ENCODE measurements at regions not wholly inside any gene's neighbourhood (a gene's known extent, or its start where the extent isn't known, plus 50 kb on each side); places are given as distances from the start of the nearest gene placed in this dataset.

GRCh38 chr7:124553502-124553901 lies 212.1 kb downstream of the GPR37 start:
- TF ChIP-seq CTCF (IDR thresholded peaks at IDR 0.05), result no peak
- no peak for TF ChIP-seq EP300 (IDR thresholded peaks at IDR 0.05)
- no peak for TF ChIP-seq HMGXB4 (CRISPR knock-in tag; IDR thresholded peaks at IDR 0.05; ENCODE audit: borderline replicate concordance)
- no peak for TF ChIP-seq POLR2AphosphoS2 (conservative IDR thresholded peaks at IDR 0.05; ENCODE audit: low read length)
- no peak for TF ChIP-seq CHD4 (IDR thresholded peaks at IDR 0.05; ENCODE audit: borderline replicate concordance)
- TF ChIP-seq USF2 (IDR thresholded peaks at IDR 0.05), result no peak
- no peak for TF ChIP-seq HDAC2 (IDR thresholded peaks at IDR 0.05)
- TF ChIP-seq ESRRA (IDR thresholded peaks at IDR 0.05; ENCODE audit: borderline replicate concordance, low read length), result no peak
- no peak for TF ChIP-seq NPAS2 (CRISPR knock-in tag; IDR thresholded peaks at IDR 0.05; ENCODE audit: borderline replicate concordance)
- TF ChIP-seq TP53 (CRISPR knock-in tag; IDR thresholded peaks at IDR 0.05), result no peak
- no peak for TF ChIP-seq REST (IDR thresholded peaks at IDR 0.05)
- no peak for TF ChIP-seq CHD2 (IDR thresholded peaks at IDR 0.05; ENCODE audit: low read length, partially characterized antibody)
- no peak for TF ChIP-seq RNF2 (IDR thresholded peaks at IDR 0.05; ENCODE audit: borderline replicate concordance, low read depth)

Measured in A549 (cell line).